ENCODE measurements at regions not wholly inside any gene's neighbourhood (a gene's known extent, or its start where the extent isn't known, plus 50 kb on each side); places are given as distances from the start of the nearest gene placed in this dataset.

- TF ChIP-seq CTCF (IDR thresholded peaks at IDR 0.05; ENCODE audit: low read depth, low read length, poor library complexity, severe bottlenecking), result no peak
- no peak for TF ChIP-seq EZH2phosphoT487 (IDR thresholded peaks at IDR 0.05; ENCODE audit: borderline replicate concordance, low read length)
These were observed 284.3 kb downstream of the UACA start for GRCh38 chr15:70479056-70479455.
